ENCODE measurements at regions not wholly inside any gene's neighbourhood (a gene's known extent, or its start where the extent isn't known, plus 50 kb on each side); places are given as distances from the start of the nearest gene placed in this dataset.

- DNase-seq: no peak
These were observed 823.1 kb downstream of the DIAPH3 start for GRCh38 chr13:59340581-59340980.

- DNase-seq: no peak
These were observed 821.3 kb downstream of the DIAPH3 start for GRCh38 chr13:59342400-59342799.

- DNase-seq: no peak
These were observed 820.6 kb downstream of the DIAPH3 start for GRCh38 chr13:59343132-59343531.

- no peak for DNase-seq
These were observed 819.5 kb downstream of the DIAPH3 start for GRCh38 chr13:59343993-59344822.

GRCh38 chr13:59345311-59345710 is 818.4 kb downstream of the DIAPH3 start:
- no peak for DNase-seq

GRCh38 chr13:59346999-59347723 is 816.6 kb downstream of the DIAPH3 start:
- no peak for DNase-seq

- no peak for DNase-seq
These were observed 815.1 kb downstream of the DIAPH3 start for GRCh38 chr13:59348617-59349016.

GRCh38 chr13:59352600-59352999 is 811.1 kb downstream of the DIAPH3 start:
- DNase-seq: no peak

- no peak for DNase-seq
These were observed 808.9 kb downstream of the DIAPH3 start for GRCh38 chr13:59354665-59355369.

GRCh38 chr13:59356607-59357006 is 807.1 kb downstream of the DIAPH3 start:
- no peak for DNase-seq

- no peak for DNase-seq
These were observed 805.7 kb downstream of the DIAPH3 start for GRCh38 chr13:59358014-59358413.

GRCh38 chr13:59360108-59360507 is 803.6 kb downstream of the DIAPH3 start:
- peak; percentile 1 for DNase-seq

- DNase-seq: no peak
These were observed 802.8 kb downstream of the DIAPH3 start for GRCh38 chr13:59360916-59361315.

GRCh38 chr13:59363313-59363712 is 800.4 kb downstream of the DIAPH3 start:
- no peak for DNase-seq

GRCh38 chr13:59363947-59364346 is 799.8 kb downstream of the DIAPH3 start:
- no peak for DNase-seq

- DNase-seq: no peak
These were observed 799.1 kb downstream of the DIAPH3 start for GRCh38 chr13:59364641-59365085.

- DNase-seq: no peak
These were observed 796.3 kb downstream of the DIAPH3 start for GRCh38 chr13:59367467-59367866.

- no peak for DNase-seq
These were observed 795.8 kb downstream of the DIAPH3 start for GRCh38 chr13:59367904-59368303.

- DNase-seq: no peak
These were observed 795.0 kb downstream of the DIAPH3 start for GRCh38 chr13:59368693-59369092.

GRCh38 chr13:59371229-59371628 is 792.5 kb downstream of the DIAPH3 start:
- DNase-seq: no peak

GRCh38 chr13:59373341-59373740 is 790.4 kb downstream of the DIAPH3 start:
- DNase-seq: no peak

- DNase-seq: no peak
These were observed 789.0 kb downstream of the DIAPH3 start for GRCh38 chr13:59374691-59375090.

- no peak for DNase-seq
These were observed 779.6 kb downstream of the DIAPH3 start for GRCh38 chr13:59384154-59384553.

GRCh38 chr13:59391696-59392095 is 772.0 kb downstream of the DIAPH3 start:
- peak; percentile 78 for DNase-seq
